Heart left ventricle (tissue), 16 donors: ENCODE measurements at regions not wholly inside any gene's neighbourhood (a gene's known extent, or its start where the extent isn't known, plus 50 kb on each side); places are given as distances from the start of the nearest gene placed in this dataset.

Source experiments
- ATAC-seq, 4 donors: fragments of 200-7000 bp; cut with Tn5 transposase; one replicate each; pipeline ENCODE4 v1.9.1; 2020 to 2022; ENCODE audit warnings: moderate library complexity in 4 of 4, mild to moderate bottlenecking in 3 of 4, moderate number of reproducible peaks in 1 of 4
- DNase-seq, 5 donors: peaks; one replicate each; pipeline ENCODE4 v3.0.0-alpha.2; 2020
- H3K27ac ChIP-seq, 12 donors: fragments of 200-600 bp; sonication (generic) in 4 of 12; one replicate each; pipeline versions ENCODE4 v1.5.0 to v1.8.0; 2016 to 2022; ENCODE audit warnings: mild to moderate bottlenecking in 2 of 12
- H3K27me3 ChIP-seq, 9 donors: fragments of 200-600 bp; sonication (generic) in 2 of 9; one replicate each; pipeline versions ENCODE4 v1.5.1 to v1.8.0; 2016 to 2022; ENCODE audit warnings: mild to moderate bottlenecking in 3 of 9
- H3K36me3 ChIP-seq, 9 donors: fragments of 200-600 bp; sonication (generic) in 2 of 9; one replicate each; pipeline versions ENCODE4 v1.5.0 to v1.8.0; 2018 to 2022; ENCODE audit warnings: mild to moderate bottlenecking in 2 of 9
- H3K4me1 ChIP-seq, 12 donors: fragments of 200-600 bp; sonication (generic) in 4 of 12; one replicate each; pipeline versions ENCODE4 v1.5.0 to v1.8.0; 2016 to 2022; ENCODE audit warnings: mild to moderate bottlenecking in 3 of 12
- H3K4me3 ChIP-seq, 12 donors: fragments of 200-600 bp; sonication (generic) in 4 of 12; one replicate each; pipeline versions ENCODE4 v1.5.0 to v1.8.0; 2017 to 2022; ENCODE audit warnings: mild to moderate bottlenecking in 9 of 12, moderate library complexity in 4 of 12
- H3K9me3 ChIP-seq, 12 donors: fragments of 200-600 bp; sonication (generic) in 4 of 12; one replicate each; pipeline versions ENCODE4 v1.5.0 to v1.8.0; 2016 to 2022; ENCODE audit warnings: mild to moderate bottlenecking in 1 of 12
- CTCF ChIP-seq, 12 donors: fragments of 200-600 bp; sonication (generic) in 4 of 12; IDR thresholded peaks; one replicate each; pipeline versions ENCODE4 v1.5.0 to v1.8.0; 2018 to 2022; ENCODE audit warnings: antibody characterized with exemption in 12 of 12, mild to moderate bottlenecking in 5 of 12
- POLR2A ChIP-seq, 2 donors: fragments of 450-650 bp; IDR thresholded peaks; one replicate each; pipeline ENCODE4 v1.6.1; 2017; ENCODE audit warnings: antibody characterized with exemption in 2 of 2, mild to moderate bottlenecking in 2 of 2, moderate library complexity in 2 of 2
- WGBS, 4 donors: extraction: QIAGEN DNeasy Blood & Tissue Kit in 2 of 4; methylation state at CpG; one replicate each; pipeline versions ENCODE4 v1.1.5 to v1.1.7; 2013 to 2018; 5-methylcytosine and 5-hydroxymethylcytosine counted together
- intact Hi-C, 10 donors: fragments of 100-400 bp; cut with DNase I; formaldehyde crosslinking; loops; one replicate each; pipeline versions ENCODE4 v1.11.1 to v1.14.2; 2022
- donor health status: ischemic (EF 13 %, LVEDD 7.1; RV severe dilation, severe dysfunction).
- donor health status: healthy with polysubstance abuse.
- donor health status: DM: no; HTN: yes; CAD: no.
- donor health status: DM: no; HTN: no; CAD: no.
- donor health status: ischemic (EF 25% LVEDD 6.9; RV normal size, moderate dysfunction).
- donor health status: ischemic (EF 25% LVEDD 5.7; RV mildly dilated, moderate dysfunction).
- donor health status: healthy.
- donor health status: DM: yes; HTN: yes; CAD: no.
- donor health status: ischemic (EF 35%, LVEDD 5.7; RV mildly dilated, moderate dysfunction).
- donor health status: nonischemic (EF 11% LVEDD 7.7; RV severe dilation, severe dysfunction).
- donor health status: DM: yes; HTN: yes; CAD: no.
- donor health status: PGD.
- donor health status: ischemic (EF 29% LVEDD 5.4; RV normal size, mild dysfunction).
- donor health status: nonischemic (EF 23%, LVEDD 6.1; RV moderate dilation, normal function).

GRCh38 chr2:2720351-2720750, 389.3 kb upstream of the MYT1L start:
- no peaks in the 10 kb centered on the region for H3K9me3 ChIP-seq
- TF ChIP-seq POLR2A (IDR thresholded peaks at IDR 0.05) (no peak), CTCF (IDR thresholded peaks at IDR 0.05) (no peak)
- peaks cover 0 to 8% (median 0%) of the 10 kb centered on the region in 9 donors for H3K27me3 ChIP-seq
- H3K36me3 ChIP-seq, result no peaks in the 10 kb centered on the region
- H3K4me1 ChIP-seq, result no peaks in the 10 kb centered on the region
- DNase-seq (no peak), ATAC-seq (no peak)
- intact Hi-C loops, result no loop called here
- WGBS, 4 donors, result 76 to 78% (median 77%) methylated on average over 9 of the region's 9 CpGs
- H3K27ac ChIP-seq, result no peak overlapping the region
- no peak overlapping the region for H3K4me3 ChIP-seq

GRCh38 chr2:2719781-2720180, 388.7 kb upstream of the MYT1L start:
- Histone ChIP-seq H3K36me3 (no peaks in the 10 kb centered on the region), H3K4me1 (no peaks in the 10 kb centered on the region), H3K27ac (no peak overlapping the region), H3K4me3 (no peak overlapping the region), H3K9me3 (no peaks in the 10 kb centered on the region), H3K27me3 (peaks cover 0 to 8% (median 0%) of the 10 kb centered on the region in 9 donors)
- TF ChIP-seq POLR2A (IDR thresholded peaks at IDR 0.05) (no peak), CTCF (IDR thresholded peaks at IDR 0.05) (no peak)
- no peak for DNase-seq
- 71 to 81% (median 75%) methylated on average over 8 of the region's 8 CpGs for WGBS, 4 donors
- intact Hi-C loops, result no loop called here
- ATAC-seq, result no peak

DNA sequence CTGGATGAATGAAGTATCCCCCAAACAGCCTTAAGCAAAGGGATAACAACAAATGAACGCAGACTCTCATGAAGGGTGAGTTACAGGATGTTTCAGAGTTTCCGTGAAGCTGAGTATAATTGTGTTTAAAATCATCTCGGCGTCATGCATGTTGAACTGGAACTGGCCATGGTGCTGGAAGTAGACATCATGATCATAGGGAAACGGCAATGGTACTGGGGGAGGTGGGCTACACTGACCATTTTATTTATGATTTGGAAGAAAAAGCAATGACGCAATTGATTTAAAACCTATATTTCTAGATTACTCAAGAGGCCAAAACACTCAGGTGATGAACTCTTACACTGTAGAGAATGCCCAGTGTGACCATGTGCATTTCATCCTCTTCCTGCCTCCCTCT, 387.9 kb upstream of the MYT1L start:
- intact Hi-C loops, result no loop called here
- ATAC-seq, result no peak
- Histone ChIP-seq H3K27ac (no peak overlapping the region), H3K4me1 (no peaks in the 10 kb centered on the region), H3K27me3 (peaks cover 0 to 13% (median 0%) of the 10 kb centered on the region in 9 donors), H3K4me3 (no peak overlapping the region), H3K9me3 (no peaks in the 10 kb centered on the region), H3K36me3 (no peaks in the 10 kb centered on the region)
- 34 to 43% (median 42%) methylated on average over 6 of the region's 6 CpGs for WGBS, 4 donors
- TF ChIP-seq CTCF (IDR thresholded peaks at IDR 0.05), result no peak
- TF ChIP-seq POLR2A (IDR thresholded peaks at IDR 0.05), result no peak
- no peak for DNase-seq

GRCh38 chr2:2717406-2717805, 386.3 kb upstream of the MYT1L start:
- ATAC-seq, result no peak
- Histone ChIP-seq H3K4me1 (no peaks in the 10 kb centered on the region), H3K4me3 (no peak overlapping the region), H3K27ac (no peak overlapping the region), H3K9me3 (no peaks in the 10 kb centered on the region), H3K27me3 (peaks cover 0 to 21% (median 0%) of the 10 kb centered on the region in 9 donors), H3K36me3 (no peaks in the 10 kb centered on the region)
- intact Hi-C loops, result no loop called here
- 65 to 70% (median 68%) methylated on average over 7 of the region's 7 CpGs for WGBS, 4 donors
- no peak for DNase-seq
- TF ChIP-seq POLR2A (IDR thresholded peaks at IDR 0.05) (no peak), CTCF (IDR thresholded peaks at IDR 0.05) (no peak)
